DND-41 (cell line): ENCODE measurements at regions not wholly inside any gene's neighbourhood (a gene's known extent, or its start where the extent isn't known, plus 50 kb on each side); places are given as distances from the start of the nearest gene placed in this dataset.

ENCODE experiments used
- CTCF ChIP-seq: IDR thresholded peaks from 2 replicates; pipeline ENCODE4 v1.5.1; 2012; ENCODE audit warnings: borderline replicate concordance, low read length, moderate library complexity, mild to moderate bottlenecking; ENCODE audit not compliant: poor library complexity, severe bottlenecking; ENCODE audit errors: extremely low read depth
- EZH2 ChIP-seq: IDR thresholded peaks from 3 replicates; pipeline ENCODE4 v1.6.1; 2012; ENCODE audit warnings: borderline replicate concordance, low read depth, mild to moderate bottlenecking, moderate library complexity, low read length, inconsistent platforms; ENCODE audit not compliant: severe bottlenecking

DNA sequence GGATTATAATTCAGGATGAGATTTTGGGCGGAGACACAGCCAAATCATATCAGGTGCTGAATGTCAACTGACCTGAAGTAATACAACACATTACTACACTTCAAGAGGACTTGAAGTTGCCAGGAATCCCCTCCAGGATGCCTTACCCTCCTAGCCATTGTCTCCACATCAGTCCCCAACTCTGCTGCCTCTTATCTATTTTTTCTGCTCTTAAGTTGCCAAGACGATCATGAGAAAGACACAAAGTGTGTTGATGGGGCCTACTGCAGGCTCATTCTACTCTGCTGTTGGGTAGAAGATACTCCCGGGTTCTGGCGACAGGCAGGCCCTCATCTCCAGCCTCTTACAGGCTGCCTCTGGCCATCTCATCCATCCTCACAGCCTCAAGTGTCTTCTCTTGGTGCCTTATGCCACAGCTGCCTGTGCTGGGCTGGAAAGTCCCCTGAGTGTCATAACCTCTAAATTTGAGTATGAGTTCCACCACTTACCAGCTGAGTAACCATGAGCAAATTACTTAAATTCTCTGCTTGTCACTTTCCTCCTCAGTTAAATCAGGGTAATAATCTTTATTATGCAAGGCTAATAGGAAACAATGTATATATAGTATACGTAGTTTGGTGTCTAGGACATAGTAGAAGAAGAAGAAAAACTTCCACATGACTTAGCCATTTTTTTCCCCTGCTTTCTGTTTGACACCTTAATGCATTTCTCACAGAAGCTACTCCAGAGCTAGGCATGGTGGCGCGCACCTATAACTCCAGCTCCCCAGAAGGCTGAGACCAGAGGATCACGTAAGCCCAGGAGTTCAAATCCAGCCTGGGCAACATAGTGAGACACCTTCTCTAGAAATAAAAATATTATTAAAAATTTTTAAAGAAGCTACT is 73.0 kb upstream of the SNX2 start:
- TF ChIP-seq CTCF, result no peak
- TF ChIP-seq EZH2, result no peak
